Urothelium cell line (cell line): ENCODE measurements at regions not wholly inside any gene's neighbourhood (a gene's known extent, or its start where the extent isn't known, plus 50 kb on each side); places are given as distances from the start of the nearest gene placed in this dataset.
A peak's percentile ranks its signal among the peaks of the same experiment; 100 is the strongest.
"Not testable (repeated sequence)": the region's sequence is repeated elsewhere in the genome, so short reads cannot be mapped to it uniquely, and the experiment has no call there.

ENCODE experiments used
- DNase-seq: peaks from one replicate; pipeline ENCODE4 v3.0.0; 2011; ENCODE audit warnings: low spot score, mixed read lengths
- FAIRE-seq: peaks from 2 replicates; lab custom pipeline; 2011; peaks lifted over from hg19 to GRCh38; lab: Jason Lieb, UNC

- FAIRE-seq, result no peak
- DNase-seq, result peak; percentile 58
These were observed 116.8 kb upstream of the SLC38A4 start for GRCh38 chr12:46942579-46942978.

GRCh38 chr12:46944088-46944487 is 118.3 kb upstream of the SLC38A4 start:
- FAIRE-seq, result no peak
- peak; percentile 41 for DNase-seq

- DNase-seq (no peak), FAIRE-seq (no peak)
These were observed 119.0 kb upstream of the SLC38A4 start for GRCh38 chr12:46944771-46945170.

- no peak for DNase-seq
- no peak for FAIRE-seq
These were observed 119.8 kb upstream of the SLC38A4 start for GRCh38 chr12:46945591-46945990.

GRCh38 chr12:46946137-46946536 is 120.3 kb upstream of the SLC38A4 start:
- DNase-seq, result no peak

GRCh38 chr12:46948936-46949545 is 123.2 kb upstream of the SLC38A4 start:
- FAIRE-seq, result no peak

More at GRCh38 chr12:46946137-46946536, 120.3 kb upstream of the SLC38A4 start:
- FAIRE-seq, result no peak

GRCh38 chr12:46950094-46950493 is 124.3 kb upstream of the SLC38A4 start:
- DNase-seq, result no peak
- FAIRE-seq, result no peak

More at GRCh38 chr12:46948936-46949545, 123.2 kb upstream of the SLC38A4 start:
- no peak for DNase-seq

GRCh38 chr12:46952880-46953483 is 126.4 kb upstream of the PCED1B start:
- no peak for DNase-seq
- no peak for FAIRE-seq

GRCh38 chr12:46956451-46957035 is 122.9 kb upstream of the PCED1B start:
- no peak for FAIRE-seq
- no peak for DNase-seq

GRCh38 chr12:46958053-46958452 is 121.4 kb upstream of the PCED1B start:
- FAIRE-seq, result no peak

GRCh38 chr12:46958599-46959290 is 120.7 kb upstream of the PCED1B start:
- FAIRE-seq (no peak), DNase-seq (no peak)

More at GRCh38 chr12:46958053-46958452, 121.4 kb upstream of the PCED1B start:
- DNase-seq, result no peak

GRCh38 chr12:46959502-46959901 is 119.9 kb upstream of the PCED1B start:
- DNase-seq, result peak; percentile 64
- no peak for FAIRE-seq

- no peak for FAIRE-seq
- DNase-seq, result no peak
These were observed 118.7 kb upstream of the PCED1B start for GRCh38 chr12:46960681-46961080.

GRCh38 chr12:46963191-46963590 is 116.2 kb upstream of the PCED1B start:
- FAIRE-seq (no peak), DNase-seq (no peak)

- DNase-seq, result peak; percentile 75
These were observed 115.1 kb upstream of the PCED1B start for GRCh38 chr12:46963977-46964971.

GRCh38 chr12:46965137-46965536 is 114.3 kb upstream of the PCED1B start:
- no peak for FAIRE-seq

More at GRCh38 chr12:46963977-46964971, 115.1 kb upstream of the PCED1B start:
- peak; percentile 46 for FAIRE-seq

GRCh38 chr12:46965880-46966279 is 113.5 kb upstream of the PCED1B start:
- FAIRE-seq (no peak), DNase-seq (no peak)

More at GRCh38 chr12:46965137-46965536, 114.3 kb upstream of the PCED1B start:
- DNase-seq, result no peak

- FAIRE-seq, result no peak
These were observed 108.8 kb upstream of the PCED1B start for GRCh38 chr12:46970636-46971035.

GRCh38 chr12:46973937-46974336 is 105.5 kb upstream of the PCED1B start:
- DNase-seq, FAIRE-seq: not testable (repeated sequence)

More at GRCh38 chr12:46970636-46971035, 108.8 kb upstream of the PCED1B start:
- no peak for DNase-seq

- no peak for FAIRE-seq
- DNase-seq, result no peak
These were observed 101.5 kb upstream of the PCED1B start for GRCh38 chr12:46977871-46978375.
